A204.1 (cell line): ENCODE measurements at regions not wholly inside any gene's neighbourhood (a gene's known extent, or its start where the extent isn't known, plus 50 kb on each side); places are given as distances from the start of the nearest gene placed in this dataset.

Source experiments
- FAIRE-seq: peaks from 2 replicates; lab custom pipeline; 2012; peaks lifted over from hg19 to GRCh38; lab: Jason Lieb, UNC

- no peak for FAIRE-seq
These were observed 55.7 kb upstream of the TRABD2B start for GRCh38 chr1:48052923-48053291.

DNA sequence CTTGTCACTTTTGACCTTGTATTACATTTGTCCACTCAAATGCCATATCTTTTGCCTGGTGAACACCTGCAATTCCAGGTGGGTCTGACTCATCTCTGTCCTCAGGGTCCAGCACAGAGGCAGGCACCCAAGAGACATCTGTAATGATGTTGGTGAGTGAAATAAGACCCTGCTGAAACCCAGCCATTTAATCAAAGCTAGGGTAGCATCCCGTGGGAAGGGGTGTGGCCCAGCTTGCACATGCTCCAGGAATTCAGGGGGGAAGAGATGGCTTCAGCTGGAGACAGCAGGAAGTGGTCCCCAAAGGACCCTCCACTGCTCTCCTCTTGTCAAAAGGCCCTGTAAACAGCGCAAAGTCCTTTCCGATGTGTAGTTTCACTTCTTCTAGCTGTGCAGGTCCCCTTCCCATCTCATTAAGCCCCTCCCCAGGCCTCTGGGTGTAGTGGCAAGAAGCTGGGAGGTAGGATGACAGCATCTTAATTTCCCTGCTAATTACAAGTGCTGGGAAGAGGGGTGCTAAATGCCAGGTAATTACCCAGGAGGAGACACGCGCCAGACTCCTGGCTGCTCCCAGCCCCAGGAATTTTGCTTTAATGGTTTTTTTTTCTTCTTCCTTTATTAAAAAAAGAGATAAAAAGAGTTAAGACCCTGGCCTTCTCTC is 54.4 kb upstream of the TRABD2B start:
- no peak for FAIRE-seq

DNA sequence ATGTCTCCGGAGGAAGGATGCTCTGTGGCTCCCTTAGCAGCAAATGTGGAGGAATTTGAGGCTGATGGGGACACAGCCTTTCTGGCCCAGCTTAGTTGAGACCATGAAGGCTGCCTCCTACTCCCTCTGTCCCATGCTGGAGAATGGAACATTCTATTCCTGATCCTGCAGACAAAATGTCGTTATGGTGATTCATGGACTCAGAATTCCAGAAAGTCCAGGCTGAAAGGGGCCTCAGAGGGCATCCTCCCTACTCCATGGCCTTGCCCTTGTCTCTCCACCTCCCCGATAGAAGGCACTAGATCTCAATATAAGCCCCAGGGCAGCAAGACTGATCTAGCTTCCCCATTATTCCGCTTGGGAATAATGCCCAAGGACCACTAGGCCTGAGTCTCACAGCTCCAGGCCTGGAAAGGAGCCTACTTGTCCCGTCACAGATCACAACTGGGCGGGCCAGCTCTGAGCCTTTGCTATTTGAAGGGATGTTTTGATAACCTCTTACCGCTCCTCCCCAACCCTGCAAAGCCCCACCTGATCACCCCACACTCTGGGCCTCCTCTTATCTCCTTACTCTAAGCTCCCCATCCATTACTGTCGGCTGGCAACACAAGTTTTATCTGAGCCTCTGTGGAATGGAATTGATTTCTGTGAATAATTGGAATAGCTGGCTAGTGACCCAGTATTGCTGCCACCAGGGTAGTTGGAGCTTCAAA is 52.8 kb upstream of the TRABD2B start:
- no peak for FAIRE-seq

DNA sequence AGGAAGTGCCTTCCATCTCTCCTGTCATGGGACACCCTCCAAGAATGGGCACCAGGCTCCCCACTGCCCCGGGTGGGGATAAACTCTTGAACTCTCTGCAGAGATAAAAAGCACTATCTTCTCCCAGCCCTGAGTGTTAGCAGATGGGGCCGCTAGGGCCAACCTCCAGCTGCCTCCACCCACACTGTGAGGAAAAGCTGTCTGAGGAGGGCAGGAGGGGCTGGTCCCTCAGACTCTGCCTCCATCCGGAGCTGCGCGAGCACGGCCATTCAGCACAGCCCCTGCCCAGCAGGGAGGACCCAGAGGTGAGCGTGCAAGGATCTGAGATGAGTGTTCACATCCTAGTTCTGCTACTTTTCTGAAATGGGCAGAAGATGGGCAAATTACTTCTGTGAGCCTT is 51.8 kb upstream of the TRABD2B start:
- no peak for FAIRE-seq

GRCh38 chr1:48048064-48048463 is 50.9 kb upstream of the TRABD2B start:
- FAIRE-seq = no peak

GRCh38 chr1:48047116-48047515 is 49.9 kb upstream of the TRABD2B start:
- no peak for FAIRE-seq
